ACC112 (cell line): ENCODE measurements at regions not wholly inside any gene's neighbourhood (a gene's known extent, or its start where the extent isn't known, plus 50 kb on each side); places are given as distances from the start of the nearest gene placed in this dataset.
A peak's percentile ranks its signal among the peaks of the same experiment; 100 is the strongest.

Experiments used
- H2AFZ ChIP-seq: fragments of 200-600 bp; sonication (generic); one replicate; pipeline ENCODE4 v1.6.0; 2017; ENCODE audit warnings: antibody characterized with exemption, low read length; ENCODE audit not compliant: unreplicated experiment
- H3K27ac ChIP-seq: fragments of 200-600 bp; sonication (generic); 2 replicates; pipeline ENCODE4 v1.5.1; 2014; ENCODE audit warnings: low read depth, mild to moderate bottlenecking, antibody characterized with exemption, low read length, moderate library complexity
- H3K27me3 ChIP-seq: fragments of 200-600 bp; sonication (generic); 2 replicates; pipeline ENCODE4 v1.6.1; 2014; ENCODE audit warnings: mild to moderate bottlenecking, antibody characterized with exemption, low read length, moderate library complexity, mixed read lengths; ENCODE audit not compliant: insufficient read depth
- H3K36me3 ChIP-seq: fragments of 200-600 bp; sonication (generic); 2 replicates; pipeline ENCODE4 v1.6.1; 2016; ENCODE audit warnings: mild to moderate bottlenecking, antibody characterized with exemption, low read length, moderate library complexity, mixed read lengths; ENCODE audit not compliant: insufficient read depth
- H3K4me1 ChIP-seq: fragments of 200-600 bp; sonication (generic); one replicate; pipeline ENCODE4 v1.6.1; 2016; ENCODE audit warnings: low read length, mixed read lengths; ENCODE audit not compliant: insufficient read depth, unreplicated experiment, control insufficient read depth
- H3K4me3 ChIP-seq: fragments of 200-600 bp; sonication (generic); 2 replicates; pipeline ENCODE4 v1.5.1; 2014; ENCODE audit warnings: mild to moderate bottlenecking, low read depth, low read length
- H3K79me2 ChIP-seq: fragments of 200-600 bp; sonication (generic); one replicate; pipeline ENCODE4 v1.6.0; 2016; ENCODE audit warnings: low read length; ENCODE audit not compliant: control insufficient read depth, unreplicated experiment, insufficient read depth

DNA sequence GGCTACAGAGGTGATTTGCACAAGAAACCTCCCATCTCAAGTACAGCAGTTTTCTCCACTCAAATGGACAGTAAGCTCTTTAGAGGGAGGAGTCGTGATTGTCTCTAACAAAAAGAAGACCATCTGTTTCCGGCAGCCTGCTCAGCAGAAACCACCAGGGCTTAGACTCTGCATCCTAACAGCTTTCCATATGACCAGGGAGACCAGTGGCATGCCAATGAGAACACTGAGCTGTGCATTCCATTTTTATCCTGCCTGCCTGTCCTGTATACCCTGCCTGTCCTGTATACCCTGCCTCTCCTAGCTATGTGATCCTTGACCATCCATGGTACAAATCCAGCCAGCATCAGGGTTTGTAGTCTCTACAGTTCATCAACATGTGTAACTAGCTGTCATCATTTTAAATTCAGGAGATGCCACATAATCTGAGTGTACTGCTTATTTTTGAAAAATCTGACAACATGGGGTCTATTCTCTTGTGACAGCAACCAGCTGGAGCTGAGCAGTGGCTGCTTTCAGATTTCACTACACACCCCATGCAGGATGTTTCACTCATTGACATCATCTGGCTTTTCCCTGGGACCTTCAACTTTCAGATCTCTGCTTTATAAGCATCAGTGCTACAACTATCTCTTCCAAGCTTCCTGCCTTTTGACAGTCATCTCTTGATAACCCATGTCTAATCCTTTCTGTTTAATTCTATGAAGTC lies 50.5 kb upstream of the POU2AF2 start:
- Histone ChIP-seq H3K36me3 (no peaks in the 10 kb centered on the region), H3K27ac (no peak overlapping the region), H2AFZ (no peak overlapping the region), H3K4me1 (no peaks in the 10 kb centered on the region), H3K79me2 (no peaks in the 10 kb centered on the region), H3K4me3 (no peak overlapping the region), H3K27me3 (no peaks in the 10 kb centered on the region)

DNA sequence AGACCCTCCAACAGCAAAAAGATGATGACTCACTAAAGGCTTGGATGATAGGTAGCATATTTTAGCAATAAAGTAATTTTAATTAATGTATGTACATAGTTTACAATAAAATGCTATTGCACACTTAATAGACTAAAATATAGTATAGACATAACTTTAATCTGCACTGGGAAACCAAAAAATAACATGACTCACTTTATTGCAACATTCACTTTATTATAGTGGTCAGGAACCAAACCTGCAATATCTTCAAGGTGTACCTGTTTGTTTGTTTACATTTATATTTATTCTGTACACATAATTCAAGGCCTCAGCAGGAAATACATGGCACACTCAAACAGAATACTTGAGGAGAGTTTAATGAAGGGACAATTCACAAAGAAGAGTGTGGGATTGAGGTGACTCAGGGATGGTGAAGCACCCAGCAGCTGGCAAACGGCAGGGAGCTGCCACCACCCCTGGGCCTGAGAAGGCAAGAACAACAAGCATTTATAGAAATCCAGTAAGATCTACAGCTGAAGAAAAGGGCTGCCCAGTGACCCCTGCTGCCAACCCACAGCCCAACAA lies 51.5 kb upstream of the POU2AF2 start:
- no peak overlapping the region for H3K27ac ChIP-seq
- H3K4me1 ChIP-seq = peaks cover 4% of the 10 kb centered on the region
- H3K36me3 ChIP-seq = no peaks in the 10 kb centered on the region
- H3K27me3 ChIP-seq = no peaks in the 10 kb centered on the region
- no peak overlapping the region for H2AFZ ChIP-seq
- no peak overlapping the region for H3K4me3 ChIP-seq
- H3K79me2 ChIP-seq = no peaks in the 10 kb centered on the region

GRCh38 chr11:111189466-111189865 lies 56.1 kb upstream of the POU2AF2 start:
- H3K27me3 ChIP-seq = no peaks in the 10 kb centered on the region
- no peak overlapping the region for H2AFZ ChIP-seq
- H3K4me3 ChIP-seq = no peak overlapping the region
- no peaks in the 10 kb centered on the region for H3K36me3 ChIP-seq
- H3K4me1 ChIP-seq = peaks cover 10% of the 10 kb centered on the region
- no peak overlapping the region for H3K27ac ChIP-seq
- H3K79me2 ChIP-seq = no peaks in the 10 kb centered on the region

DNA sequence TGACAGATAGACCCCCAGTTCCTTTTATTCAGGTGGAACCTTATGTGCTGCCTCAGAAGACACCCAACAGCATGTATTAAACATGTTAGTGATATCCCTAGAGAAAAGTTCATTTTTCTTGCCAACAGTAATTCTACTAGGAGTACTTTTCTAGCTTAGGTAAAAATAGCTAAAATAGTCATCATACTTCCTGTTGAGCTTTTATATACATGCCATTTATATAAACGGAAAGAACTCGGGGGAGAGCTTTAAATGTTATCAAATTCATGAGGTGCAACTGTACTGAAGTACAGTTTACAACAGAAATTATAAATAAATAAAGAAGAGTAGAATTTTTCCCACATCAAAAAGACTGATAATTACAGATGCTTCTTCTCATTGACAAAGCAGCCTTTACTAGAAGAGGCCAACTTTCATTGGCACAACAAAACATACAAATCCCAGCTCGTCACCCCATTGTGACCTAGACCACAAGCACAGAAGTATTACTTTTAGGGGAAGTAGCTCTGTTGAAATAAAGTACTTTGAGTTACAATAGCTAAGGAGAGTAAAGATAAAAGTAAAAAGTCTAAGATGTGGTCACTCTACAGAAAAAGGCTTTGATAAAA lies 59.1 kb upstream of the POU2AF2 start:
- Histone ChIP-seq H3K27me3 (no peaks in the 10 kb centered on the region), H3K79me2 (no peaks in the 10 kb centered on the region), H2AFZ (no peak overlapping the region), H3K27ac (no peak overlapping the region), H3K36me3 (no peaks in the 10 kb centered on the region), H3K4me1 (peaks cover 10% of the 10 kb centered on the region), H3K4me3 (no peak overlapping the region)

DNA sequence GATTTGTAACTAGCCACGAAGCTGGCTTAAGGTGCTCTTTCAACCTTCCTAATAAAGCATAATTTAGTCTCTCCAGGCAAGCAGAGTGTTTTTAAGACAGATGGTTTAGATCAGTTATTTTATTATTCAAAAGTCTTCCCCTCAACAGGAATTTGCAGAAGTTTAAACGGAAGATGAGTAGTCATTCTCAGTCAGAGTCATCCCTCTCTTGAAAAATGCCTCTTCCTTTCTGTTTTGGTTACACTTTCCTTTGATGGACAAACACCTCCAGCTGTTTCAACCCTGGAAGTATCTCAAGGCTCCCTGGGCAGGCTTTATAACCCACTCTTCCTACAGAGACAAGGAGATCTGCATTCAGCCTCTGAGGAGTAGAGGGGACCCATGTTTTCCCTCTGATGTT lies 60.3 kb upstream of the POU2AF2 start:
- H3K4me1 ChIP-seq = peaks cover 10% of the 10 kb centered on the region
- peak overlapping the region; percentile 73 for H2AFZ ChIP-seq
- no peak overlapping the region for H3K4me3 ChIP-seq
- H3K27me3 ChIP-seq = no peaks in the 10 kb centered on the region
- no peak overlapping the region for H3K27ac ChIP-seq
- H3K79me2 ChIP-seq = no peaks in the 10 kb centered on the region
- H3K36me3 ChIP-seq = no peaks in the 10 kb centered on the region

DNA sequence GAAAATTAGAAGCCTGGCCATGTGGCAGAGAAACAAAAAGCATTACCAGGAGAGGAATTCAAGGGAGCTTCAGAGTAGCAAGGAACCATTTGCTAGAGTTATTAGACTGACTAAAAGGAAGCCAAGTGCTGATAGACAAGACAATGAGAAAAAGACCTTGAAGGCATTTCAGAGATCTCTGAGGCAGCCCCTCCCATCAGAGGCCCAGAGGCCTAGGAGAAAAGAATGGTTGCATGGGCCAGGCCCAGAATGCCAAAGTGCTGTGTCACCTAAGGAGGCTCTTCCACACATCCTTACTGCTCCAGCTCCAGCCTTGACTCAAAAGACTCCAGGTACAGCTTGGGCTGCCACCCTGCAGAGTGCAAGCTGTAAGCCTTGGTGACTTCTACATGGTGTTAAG lies 61.8 kb upstream of the POU2AF2 start:
- Histone ChIP-seq H3K27me3 (no peaks in the 10 kb centered on the region), H3K36me3 (no peaks in the 10 kb centered on the region), H3K79me2 (no peaks in the 10 kb centered on the region), H2AFZ (no peak overlapping the region), H3K4me1 (peaks cover 6% of the 10 kb centered on the region), H3K27ac (no peak overlapping the region), H3K4me3 (no peak overlapping the region)

- no peaks in the 10 kb centered on the region for H3K79me2 ChIP-seq
- H3K4me1 ChIP-seq = no peaks in the 10 kb centered on the region
- H3K27ac ChIP-seq = no peak overlapping the region
- no peak overlapping the region for H3K4me3 ChIP-seq
- no peaks in the 10 kb centered on the region for H3K27me3 ChIP-seq
- H3K36me3 ChIP-seq = no peaks in the 10 kb centered on the region
- H2AFZ ChIP-seq = no peak overlapping the region
These were observed 66.2 kb upstream of the POU2AF2 start for GRCh38 chr11:111179184-111179910.

DNA sequence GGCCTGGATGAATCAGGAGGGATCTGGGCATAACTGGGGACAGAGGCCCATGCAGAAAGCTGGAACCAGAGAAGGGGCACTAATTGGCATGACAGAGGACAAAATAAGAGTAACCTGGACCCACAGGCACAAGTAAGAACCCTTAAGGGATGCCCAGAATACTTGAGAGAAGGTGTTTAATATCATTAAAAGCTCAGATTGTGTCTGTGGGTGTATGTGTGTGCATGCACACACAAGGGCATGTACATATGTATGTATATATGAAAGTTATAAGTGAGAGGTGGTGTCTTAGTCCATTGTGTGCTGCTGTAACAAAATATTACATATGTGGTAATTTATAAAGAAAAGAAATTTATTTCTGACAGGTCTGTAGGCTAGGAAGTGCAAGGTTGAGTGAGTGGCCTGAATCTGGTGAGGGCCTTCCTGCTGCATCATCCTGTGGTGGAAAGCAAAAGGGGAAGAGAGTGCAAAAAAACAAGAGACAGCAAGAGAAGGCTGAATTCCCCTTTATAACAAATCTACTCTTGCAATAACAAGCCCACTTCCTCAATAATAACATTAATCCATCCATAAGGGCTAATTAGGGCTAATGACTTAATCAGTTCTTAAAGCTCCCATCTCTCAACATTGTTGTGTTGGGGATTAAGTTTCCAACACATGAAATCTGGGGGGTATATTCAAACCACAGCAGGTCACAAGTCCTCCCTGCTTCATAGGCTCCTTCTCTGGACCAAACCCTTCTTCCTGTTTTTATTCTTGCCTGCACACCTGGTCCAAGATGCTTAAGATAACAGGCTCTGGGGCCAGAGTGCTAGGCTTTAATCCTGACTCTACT lies 68.3 kb upstream of the POU2AF2 start:
- H3K4me1 ChIP-seq = no peaks in the 10 kb centered on the region

DNA sequence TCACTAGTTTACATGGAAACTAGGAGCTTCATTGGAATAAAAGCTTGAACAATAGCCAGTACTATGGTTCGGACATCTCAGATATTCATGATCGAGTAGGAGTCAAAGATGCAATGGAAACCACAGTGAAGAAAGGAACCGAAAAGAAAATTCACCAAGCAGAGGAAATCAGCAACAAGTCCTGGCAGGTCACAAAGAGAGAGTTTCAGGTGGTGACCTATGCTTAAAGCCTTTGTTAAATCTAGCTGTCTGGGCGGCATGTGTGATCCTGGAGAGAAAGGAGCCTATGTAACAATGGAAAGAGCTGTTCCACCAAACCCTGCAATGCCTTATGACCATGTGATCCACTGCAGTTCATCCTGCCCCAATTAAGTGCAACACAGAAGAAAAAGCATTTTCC lies 68.9 kb upstream of the POU2AF2 start:
- no peak overlapping the region for H3K27ac ChIP-seq
- H3K4me1 ChIP-seq = no peaks in the 10 kb centered on the region
- H3K79me2 ChIP-seq = no peaks in the 10 kb centered on the region
- no peaks in the 10 kb centered on the region for H3K36me3 ChIP-seq
- no peak overlapping the region for H2AFZ ChIP-seq
- H3K27me3 ChIP-seq = no peaks in the 10 kb centered on the region
- H3K4me3 ChIP-seq = no peak overlapping the region

More for the DNA sequence above, 68.3 kb upstream of the POU2AF2 start:
- Histone ChIP-seq H3K27me3 (no peaks in the 10 kb centered on the region), H2AFZ (no peak overlapping the region), H3K79me2 (no peaks in the 10 kb centered on the region), H3K36me3 (no peaks in the 10 kb centered on the region), H3K27ac (no peak overlapping the region), H3K4me3 (no peak overlapping the region)

GRCh38 chr11:111173221-111173620 lies 72.3 kb upstream of the POU2AF2 start:
- H3K27me3 ChIP-seq = no peaks in the 10 kb centered on the region
- H3K79me2 ChIP-seq = no peaks in the 10 kb centered on the region
- H3K27ac ChIP-seq = no peak overlapping the region
- no peaks in the 10 kb centered on the region for H3K4me1 ChIP-seq
- H3K36me3 ChIP-seq = no peaks in the 10 kb centered on the region
- no peak overlapping the region for H2AFZ ChIP-seq
- H3K4me3 ChIP-seq = no peak overlapping the region
